ENCODE measurements at regions not wholly inside any gene's neighbourhood (a gene's known extent, or its start where the extent isn't known, plus 50 kb on each side); places are given as distances from the start of the nearest gene placed in this dataset.

DNA sequence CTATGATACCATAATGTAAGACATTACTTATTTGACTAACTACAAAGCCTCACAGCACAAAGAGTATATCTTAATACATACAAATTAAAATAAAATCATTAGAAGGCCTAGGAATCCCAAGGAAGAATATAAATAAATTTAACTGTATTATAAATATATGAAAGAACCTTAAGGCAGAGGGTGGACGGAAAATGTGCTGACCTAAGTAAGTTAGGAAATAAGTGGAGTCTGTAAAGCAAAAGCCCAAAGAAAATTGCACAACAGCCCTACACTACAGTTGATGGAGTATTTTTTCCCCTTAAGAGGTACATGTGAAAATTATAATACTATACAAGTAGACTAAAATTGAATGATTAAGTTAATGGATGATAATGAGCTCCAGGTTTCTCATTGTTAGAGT, 710.1 kb downstream of the NR4A2 start:
- no peak for TF ChIP-seq POLR2A (IDR thresholded peaks at IDR 0.05; ENCODE audit: control extremely low read depth in 1 of 2, low read depth in 2 of 2, low read length in 2 of 2)
- TF ChIP-seq, protein P1, sequence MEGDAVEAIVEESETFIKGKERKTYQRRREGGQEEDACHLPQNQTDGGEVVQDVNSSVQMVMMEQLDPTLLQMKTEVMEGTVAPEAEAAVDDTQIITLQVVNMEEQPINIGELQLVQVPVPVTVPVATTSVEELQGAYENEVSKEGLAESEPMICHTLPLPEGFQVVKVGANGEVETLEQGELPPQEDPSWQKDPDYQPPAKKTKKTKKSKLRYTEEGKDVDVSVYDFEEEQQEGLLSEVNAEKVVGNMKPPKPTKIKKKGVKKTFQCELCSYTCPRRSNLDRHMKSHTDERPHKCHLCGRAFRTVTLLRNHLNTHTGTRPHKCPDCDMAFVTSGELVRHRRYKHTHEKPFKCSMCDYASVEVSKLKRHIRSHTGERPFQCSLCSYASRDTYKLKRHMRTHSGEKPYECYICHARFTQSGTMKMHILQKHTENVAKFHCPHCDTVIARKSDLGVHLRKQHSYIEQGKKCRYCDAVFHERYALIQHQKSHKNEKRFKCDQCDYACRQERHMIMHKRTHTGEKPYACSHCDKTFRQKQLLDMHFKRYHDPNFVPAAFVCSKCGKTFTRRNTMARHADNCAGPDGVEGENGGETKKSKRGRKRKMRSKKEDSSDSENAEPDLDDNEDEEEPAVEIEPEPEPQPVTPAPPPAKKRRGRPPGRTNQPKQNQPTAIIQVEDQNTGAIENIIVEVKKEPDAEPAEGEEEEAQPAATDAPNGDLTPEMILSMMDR (IDR thresholded peaks at IDR 0.05; ENCODE audit: control extremely low read depth in 1 of 3, insufficient read depth in 1 of 3, low read depth in 1 of 3, low read length in 3 of 3): no peak
- no peak for TF ChIP-seq SP1 (IDR thresholded peaks at IDR 0.05; ENCODE audit: low read depth, low read length)
- no peak for TF ChIP-seq CREB1 (IDR thresholded peaks at IDR 0.05)
- TF ChIP-seq JUND (IDR thresholded peaks at IDR 0.05; ENCODE audit: low read length): no peak
- TF ChIP-seq HDAC2 (IDR thresholded peaks at IDR 0.05; ENCODE audit: borderline replicate concordance in 1 of 2, low read depth in 2 of 2, low read length in 2 of 2): no peak
- no peak for TF ChIP-seq EZH2 (IDR thresholded peaks at IDR 0.05; ENCODE audit: low read depth, low read length, severe bottlenecking)
- TF ChIP-seq, protein P2, sequence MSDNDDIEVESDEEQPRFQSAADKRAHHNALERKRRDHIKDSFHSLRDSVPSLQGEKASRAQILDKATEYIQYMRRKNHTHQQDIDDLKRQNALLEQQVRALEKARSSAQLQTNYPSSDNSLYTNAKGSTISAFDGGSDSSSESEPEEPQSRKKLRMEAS (IDR thresholded peaks at IDR 0.05): no peak
- TF ChIP-seq NANOG (IDR thresholded peaks at IDR 0.05; ENCODE audit: insufficient read depth, low read depth, low read length, poor library complexity, severe bottlenecking): no peak
- TF ChIP-seq PHF8 (conservative IDR thresholded peaks at IDR 0.05; ENCODE audit: low read depth, low read length): no peak
- TF ChIP-seq SP4 (IDR thresholded peaks at IDR 0.05; ENCODE audit: low read length): no peak
- no peak for TF ChIP-seq CEBPB (IDR thresholded peaks at IDR 0.05; ENCODE audit: low read depth, low read length)
- TF ChIP-seq EP300 (IDR thresholded peaks at IDR 0.05; ENCODE audit: borderline replicate concordance in 1 of 2, low read depth in 2 of 2, low read length in 2 of 2): no peak

Data from H1 (cell line).